CD4-positive, alpha-beta T cell (primary cell): ENCODE measurements at regions not wholly inside any gene's neighbourhood (a gene's known extent, or its start where the extent isn't known, plus 50 kb on each side); places are given as distances from the start of the nearest gene placed in this dataset.

ENCODE experiments used
- ATAC-seq: fragments of 200-7000 bp; cut with Tn5 transposase; one replicate; pipeline ENCODE4 v1.10.0; 2022; ENCODE audit warnings: mild to moderate bottlenecking; ENCODE audit not compliant: poor library complexity
- CTCF ChIA-PET: fragments of 350-600 bp; sonication (Branson Sonifier 250); formaldehyde crosslinking; loops from one replicate; lab custom pipeline; 2021; ENCODE audit warnings: antibody characterized with exemption, inconsistent platforms; lab: Charles Lee
- POLR2A ChIA-PET: fragments of 350-600 bp; sonication (Branson Sonifier 250); formaldehyde crosslinking; loops from one replicate; lab custom pipeline; 2021; ENCODE audit warnings: antibody characterized with exemption, inconsistent platforms; lab: Charles Lee
- DNase-seq, 14 experiments: peaks; one replicate each; pipeline ENCODE4 v3.0.0-alpha.2; 2013 to 2020; ENCODE audit warnings: mixed read lengths in 2 of 14
- H3K27ac ChIP-seq, 2 donors: one replicate each; pipeline versions ENCODE4 v1.5.1 to v1.7.0; 2013; ENCODE audit warnings: low read length in 2 of 2, low read depth in 1 of 2, mild to moderate bottlenecking in 1 of 2
- H3K27me3 ChIP-seq, 2 experiments: 1 replicate in 1 of 2; 2 replicates in 1 of 2; pipeline versions ENCODE4 v1.6.1 to v1.7.0; 2013; ENCODE audit warnings: low read length in 2 of 2, control low read depth in 1 of 2, mild to moderate bottlenecking in 1 of 2, moderate library complexity in 1 of 2; ENCODE audit not compliant: insufficient read depth in 2 of 2, control insufficient read depth in 1 of 2
- H3K36me3 ChIP-seq: one replicate; pipeline ENCODE4 v1.6.1; 2013; ENCODE audit warnings: low read length, control low read depth; ENCODE audit not compliant: insufficient read depth
- H3K4me1 ChIP-seq: one replicate; pipeline ENCODE4 v1.6.1; 2013; ENCODE audit warnings: low read length, control low read depth; ENCODE audit not compliant: insufficient read depth
- H3K4me3 ChIP-seq: one replicate; pipeline ENCODE4 v1.5.1; 2013; ENCODE audit warnings: mild to moderate bottlenecking, low read length, moderate library complexity
- H3K9me3 ChIP-seq, 2 experiments: 1 replicate in 1 of 2; 2 replicates in 1 of 2; pipeline versions ENCODE4 v1.6.1 to v1.7.0; 2013; ENCODE audit warnings: low read length in 2 of 2, mild to moderate bottlenecking in 2 of 2, control low read depth in 1 of 2, moderate library complexity in 1 of 2; ENCODE audit not compliant: control insufficient read depth in 1 of 2, insufficient read depth in 1 of 2
- H3K27ac Mint-ChIP-seq: one replicate; pipeline ENCODE4 v1.8.0; 2020; ENCODE audit warnings: mixed read lengths
- H3K27me3 Mint-ChIP-seq: one replicate; pipeline ENCODE4 v1.8.0; 2021; ENCODE audit warnings: mixed read lengths
- H3K36me3 Mint-ChIP-seq: one replicate; pipeline ENCODE4 v1.8.0; 2021; ENCODE audit warnings: low read depth, mixed read lengths
- H3K4me1 Mint-ChIP-seq: one replicate; pipeline ENCODE4 v1.8.0; 2021; ENCODE audit warnings: low read depth, mixed read lengths
- H3K4me3 Mint-ChIP-seq: one replicate; pipeline ENCODE4 v1.8.0; 2020; ENCODE audit warnings: mild to moderate bottlenecking, mixed read lengths
- H3K9me3 Mint-ChIP-seq: one replicate; pipeline ENCODE4 v1.8.0; 2020; ENCODE audit warnings: mixed read lengths
- intact Hi-C, 2 experiments: fragments of 100-400 bp; cut with DNase I in 1 of 2; cut with micrococcal nuclease in 1 of 2; formaldehyde crosslinking; loops; one replicate each; pipeline versions ENCODE4 v1.15.1 to v1.9.0; 2023 to 2025; cut with DNase I, micrococcal nuclease
- TF ChIP-seq, protein P1 (sequence below): fragments of 200-600 bp; IDR thresholded peaks from one replicate; pipeline ENCODE4 v1.8.0; 2022; ENCODE audit warnings: antibody characterized with exemption, mild to moderate bottlenecking

DNA sequence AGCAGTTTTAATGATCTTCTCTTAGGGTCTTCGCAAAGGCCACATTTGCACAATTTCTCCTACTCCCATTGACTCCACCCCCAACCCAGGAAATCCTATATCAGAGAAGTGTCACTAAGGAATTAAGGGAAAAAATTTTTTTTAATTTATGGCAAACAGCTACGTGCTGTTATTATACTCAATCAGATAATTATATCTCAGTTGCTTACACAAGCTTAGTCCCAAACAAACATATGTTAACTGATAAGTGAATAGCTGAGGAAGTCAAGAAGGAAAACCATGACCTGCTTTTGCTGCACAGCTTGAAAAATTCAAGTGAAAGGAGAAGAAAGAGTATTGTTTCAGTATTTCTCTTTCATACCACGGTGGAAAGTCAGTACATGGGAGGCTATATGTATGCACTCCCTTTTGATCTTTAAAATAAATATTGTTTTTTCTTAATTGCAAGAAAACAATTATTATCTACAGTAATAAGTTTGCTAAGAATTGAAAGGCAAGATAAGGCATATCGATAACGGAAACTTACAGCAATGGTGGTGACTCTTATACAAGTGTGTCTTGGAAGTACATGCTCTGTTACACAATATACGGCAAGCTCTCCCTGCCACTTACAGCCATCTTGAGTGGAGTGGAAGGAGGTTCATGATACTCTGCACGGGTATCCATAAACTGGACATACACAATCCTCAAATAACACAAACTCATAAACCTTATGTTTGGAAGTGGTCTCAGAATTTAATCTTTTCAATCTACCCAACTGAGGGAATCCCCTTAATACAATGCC lies 167.9 kb upstream of the FREM1 start:
- H3K27me3 Mint-ChIP-seq: peaks cover 12% of the 10 kb centered on the region
- no peak for DNase-seq
- no peak overlapping the region for H3K27ac ChIP-seq
- no peaks in the 10 kb centered on the region for H3K4me1 ChIP-seq
- no peak overlapping the region for H3K27ac Mint-ChIP-seq
- H3K4me3 ChIP-seq: no peak overlapping the region
- no peaks in the 10 kb centered on the region for H3K36me3 ChIP-seq
- no peaks in the 10 kb centered on the region for H3K9me3 Mint-ChIP-seq
- H3K36me3 Mint-ChIP-seq: no peaks in the 10 kb centered on the region
- H3K4me3 Mint-ChIP-seq: no peak overlapping the region
- H3K27me3 ChIP-seq: no peaks in the 10 kb centered on the region
- H3K4me1 Mint-ChIP-seq: no peaks in the 10 kb centered on the region
- POLR2A ChIA-PET: no interaction called here
- no peaks in the 10 kb centered on the region for H3K9me3 ChIP-seq
- intact Hi-C loops: no loop called here
- CTCF ChIA-PET: no interaction called here
- TF ChIP-seq, protein P1, sequence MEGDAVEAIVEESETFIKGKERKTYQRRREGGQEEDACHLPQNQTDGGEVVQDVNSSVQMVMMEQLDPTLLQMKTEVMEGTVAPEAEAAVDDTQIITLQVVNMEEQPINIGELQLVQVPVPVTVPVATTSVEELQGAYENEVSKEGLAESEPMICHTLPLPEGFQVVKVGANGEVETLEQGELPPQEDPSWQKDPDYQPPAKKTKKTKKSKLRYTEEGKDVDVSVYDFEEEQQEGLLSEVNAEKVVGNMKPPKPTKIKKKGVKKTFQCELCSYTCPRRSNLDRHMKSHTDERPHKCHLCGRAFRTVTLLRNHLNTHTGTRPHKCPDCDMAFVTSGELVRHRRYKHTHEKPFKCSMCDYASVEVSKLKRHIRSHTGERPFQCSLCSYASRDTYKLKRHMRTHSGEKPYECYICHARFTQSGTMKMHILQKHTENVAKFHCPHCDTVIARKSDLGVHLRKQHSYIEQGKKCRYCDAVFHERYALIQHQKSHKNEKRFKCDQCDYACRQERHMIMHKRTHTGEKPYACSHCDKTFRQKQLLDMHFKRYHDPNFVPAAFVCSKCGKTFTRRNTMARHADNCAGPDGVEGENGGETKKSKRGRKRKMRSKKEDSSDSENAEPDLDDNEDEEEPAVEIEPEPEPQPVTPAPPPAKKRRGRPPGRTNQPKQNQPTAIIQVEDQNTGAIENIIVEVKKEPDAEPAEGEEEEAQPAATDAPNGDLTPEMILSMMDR: no peak
- no peak for ATAC-seq

DNA sequence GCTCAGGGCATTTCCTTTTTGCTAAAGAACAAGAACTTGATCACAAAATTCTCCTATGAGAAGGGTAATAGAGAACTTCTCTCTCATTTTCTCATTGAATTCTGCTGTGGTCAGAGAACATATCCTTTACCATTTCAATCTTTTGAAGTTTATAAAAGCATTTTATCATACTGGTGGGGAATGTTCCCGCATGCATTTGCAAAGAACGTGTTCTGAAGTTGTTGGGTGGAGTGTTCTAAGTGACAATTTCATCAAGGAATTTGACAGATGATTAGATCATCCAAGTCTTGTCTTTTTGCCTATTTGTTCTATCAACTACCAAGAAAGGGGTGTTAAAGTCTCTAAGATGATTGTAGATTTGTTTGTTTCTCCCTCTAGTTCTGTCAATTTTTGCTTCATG lies 163.4 kb upstream of the FREM1 start:
- H3K4me3 ChIP-seq: no peak overlapping the region
- no peaks in the 10 kb centered on the region for H3K36me3 ChIP-seq
- Mint-ChIP-seq H3K4me1 (no peaks in the 10 kb centered on the region), H3K36me3 (no peaks in the 10 kb centered on the region), H3K9me3 (no peaks in the 10 kb centered on the region), H3K27me3 (peaks cover 16% of the 10 kb centered on the region), H3K4me3 (no peak overlapping the region), H3K27ac (no peak overlapping the region)
- H3K9me3 ChIP-seq: no peaks in the 10 kb centered on the region
- TF ChIP-seq, protein P1: no peak
- ATAC-seq: no peak
- no peak overlapping the region for H3K27ac ChIP-seq
- no peaks in the 10 kb centered on the region for H3K27me3 ChIP-seq
- POLR2A ChIA-PET: no interaction called here
- CTCF ChIA-PET: no interaction called here
- H3K4me1 ChIP-seq: no peaks in the 10 kb centered on the region
- intact Hi-C loops: no loop called here
- no peak for DNase-seq

DNA sequence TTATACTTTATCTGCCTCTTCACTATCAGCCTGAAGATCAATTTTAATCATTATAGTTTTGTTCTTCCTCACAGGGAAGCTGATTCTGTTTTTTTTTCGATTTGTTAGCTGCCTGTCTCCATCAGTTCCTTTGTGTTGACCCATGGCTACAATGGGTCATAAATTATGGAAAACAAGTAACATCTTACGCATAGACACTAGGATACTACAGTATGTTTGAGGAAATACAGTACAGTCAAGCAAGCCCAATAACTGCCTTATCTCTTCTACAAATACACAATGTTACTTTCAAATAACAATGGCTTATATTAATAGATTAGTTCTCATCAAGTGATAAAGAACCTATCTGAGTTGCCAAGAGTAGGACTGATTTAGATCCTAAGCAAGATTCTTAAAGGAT lies 160.5 kb upstream of the FREM1 start:
- H3K27me3 Mint-ChIP-seq: peaks cover 9% of the 10 kb centered on the region
- no peaks in the 10 kb centered on the region for H3K36me3 Mint-ChIP-seq
- POLR2A ChIA-PET: no interaction called here
- CTCF ChIA-PET: no interaction called here
- no peaks in the 10 kb centered on the region for H3K4me1 Mint-ChIP-seq
- no peaks in the 10 kb centered on the region for H3K9me3 ChIP-seq
- intact Hi-C loops: no loop called here
- H3K27me3 ChIP-seq: no peaks in the 10 kb centered on the region
- ATAC-seq (no peak), DNase-seq (no peak)
- no peaks in the 10 kb centered on the region for H3K9me3 Mint-ChIP-seq
- no peaks in the 10 kb centered on the region for H3K36me3 ChIP-seq
- no peak overlapping the region for H3K27ac Mint-ChIP-seq
- H3K27ac ChIP-seq: no peak overlapping the region
- no peaks in the 10 kb centered on the region for H3K4me1 ChIP-seq
- no peak overlapping the region for H3K4me3 Mint-ChIP-seq
- H3K4me3 ChIP-seq: no peak overlapping the region
- TF ChIP-seq, protein P1: no peak
